GM12891 (cell line): ENCODE measurements at regions not wholly inside any gene's neighbourhood (a gene's known extent, or its start where the extent isn't known, plus 50 kb on each side); places are given as distances from the start of the nearest gene placed in this dataset.

ENCODE experiments used
- PAX5 ChIP-seq: IDR thresholded peaks from 2 replicates; pipeline ENCODE4 v1.6.1; 2011; ENCODE audit warnings: low read length, moderate library complexity, mild to moderate bottlenecking; ENCODE audit not compliant: insufficient read depth, severe bottlenecking
- POLR2A ChIP-seq: IDR thresholded peaks from 2 replicates; pipeline ENCODE4 v1.6.1; 2011; ENCODE audit warnings: low read depth, low read length, control low read depth
- TAF1 ChIP-seq: IDR thresholded peaks from 2 replicates; pipeline ENCODE4 v1.6.1; 2011; ENCODE audit warnings: low read depth, low read length, control low read depth

DNA sequence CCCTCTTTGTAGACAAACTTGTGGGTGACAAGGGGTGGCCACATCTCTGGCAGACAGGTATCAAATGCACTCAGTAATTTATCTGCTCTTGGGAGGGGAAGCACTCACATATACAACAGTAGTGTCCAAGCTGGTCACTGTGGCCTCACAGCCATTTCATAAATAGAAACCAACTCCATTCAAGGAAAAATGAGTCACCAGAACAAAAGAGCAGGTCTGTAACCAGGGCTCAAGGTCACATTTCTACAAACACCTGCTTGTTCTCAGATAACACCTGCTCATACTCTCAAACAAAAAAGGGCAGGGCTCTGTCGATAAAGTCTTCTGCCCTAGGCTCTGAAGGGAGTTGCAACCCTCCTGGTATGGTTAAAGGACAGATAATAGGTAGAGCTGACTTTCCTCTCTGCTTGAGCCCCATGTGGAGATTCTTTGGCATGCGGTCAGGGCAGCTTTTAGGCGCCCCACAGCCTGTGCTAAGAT lies 459.0 kb downstream of the BCL11A start:
- no peak for TF ChIP-seq POLR2A
- no peak for TF ChIP-seq TAF1
- TF ChIP-seq PAX5 = no peak
